Esophagus muscularis mucosa (tissue), 4 donors: ENCODE measurements at regions not wholly inside any gene's neighbourhood (a gene's known extent, or its start where the extent isn't known, plus 50 kb on each side); places are given as distances from the start of the nearest gene placed in this dataset.

Experiments
- DNase-seq: peaks from one replicate; pipeline ENCODE4 v3.0.0-alpha.2; 2017; ENCODE audit errors: extremely low spot score
- H3K27ac ChIP-seq, 4 donors: fragments of 200-600 bp; sonication (generic); replicated peaks in 1 of 4; 1 replicate in 3 of 4; 2 replicates in 1 of 4; pipeline ENCODE4 v1.5.1; 2016 to 2019; ENCODE audit warnings: mild to moderate bottlenecking in 1 of 4
- H3K27me3 ChIP-seq, 4 donors: fragments of 200-600 bp; sonication (generic); one replicate each; pipeline versions ENCODE4 v1.5.1 to v1.6.0; 2016 to 2019
- H3K36me3 ChIP-seq, 4 donors: fragments of 200-600 bp; sonication (generic); one replicate each; pipeline ENCODE4 v1.5.1; 2016 to 2019
- H3K4me1 ChIP-seq, 4 donors: fragments of 200-600 bp; sonication (generic); one replicate each; pipeline ENCODE4 v1.5.1; 2016 to 2019
- H3K4me3 ChIP-seq, 4 donors: fragments of 200-600 bp; sonication (generic); 1 replicate in 2 of 4; 2 replicates in 2 of 4; pipeline ENCODE4 v1.5.1; 2016 to 2019; ENCODE audit warnings: mild to moderate bottlenecking in 4 of 4, moderate library complexity in 1 of 4
- H3K9me3 ChIP-seq, 4 donors: fragments of 200-600 bp; sonication (generic); 1 replicate in 3 of 4; 2 replicates in 1 of 4; pipeline ENCODE4 v1.5.1; 2016 to 2019
- EP300 ChIP-seq: sonication (generic); formaldehyde crosslinking; IDR thresholded peaks from one replicate; pipeline ENCODE4 v1.6.1; 2017; ENCODE audit warnings: antibody characterized with exemption
- POLR2A ChIP-seq: fragments of 450-650 bp; IDR thresholded peaks from one replicate; pipeline ENCODE4 v1.6.1; 2017; ENCODE audit warnings: antibody characterized with exemption, moderate library complexity, mild to moderate bottlenecking, low read depth
- POLR2AphosphoS5 ChIP-seq, 2 donors: sonication (generic); formaldehyde crosslinking; IDR thresholded peaks; one replicate each; pipeline ENCODE4 v1.6.1; 2017; ENCODE audit warnings: antibody characterized with exemption in 2 of 2
- WGBS: methylation state at CpG from one replicate; pipeline ENCODE4 v1.1.5; 2018; 5-methylcytosine and 5-hydroxymethylcytosine counted together
- intact Hi-C: fragments of 100-400 bp; cut with DNase I; formaldehyde crosslinking; loops from one replicate; pipeline ENCODE4 v1.15.1; 2023
- TF ChIP-seq, protein P1 (sequence below), 3 experiments: fragments of 200-600 bp in 2 of 3; fragments of 450-650 bp in 1 of 3; sonication (generic) in 2 of 3; IDR thresholded peaks; one replicate each; pipeline ENCODE4 v1.5.1; 2017 to 2019; ENCODE audit warnings: antibody characterized with exemption in 3 of 3, mild to moderate bottlenecking in 2 of 3, moderate library complexity in 1 of 3

DNA sequence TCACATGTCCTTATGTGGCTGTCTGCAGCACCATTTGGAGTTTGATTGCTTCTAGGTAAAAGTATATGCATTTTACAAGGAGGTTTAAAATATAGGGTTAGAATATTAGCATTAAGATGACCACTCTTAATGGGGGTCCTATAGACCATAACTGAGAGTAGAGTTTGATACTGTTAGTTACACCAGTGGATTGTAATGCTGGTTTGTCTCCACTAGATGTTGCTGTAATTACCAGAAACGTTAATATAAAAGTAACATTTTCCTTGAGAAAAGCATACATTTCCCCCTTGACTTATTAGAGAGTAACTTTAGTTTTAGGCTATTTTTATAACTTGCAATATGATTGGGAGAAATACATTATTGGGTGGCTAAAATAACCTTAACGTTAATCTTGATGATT is 93.0 kb downstream of the ZXDA start:
- Histone ChIP-seq H3K4me1 (peaks cover 0 to 4% (median 0%) of the 10 kb centered on the region in 4 donors), H3K27me3 (peaks cover 0 to 5% (median 0%) of the 10 kb centered on the region in 4 donors), H3K4me3 (no peak overlapping the region), H3K36me3 (no peaks in the 10 kb centered on the region), H3K27ac (no peak overlapping the region), H3K9me3 (peaks cover 0 to 6% (median 0%) of the 10 kb centered on the region in 4 donors)
- no peak for DNase-seq
- TF ChIP-seq POLR2A (no peak), EP300 (no peak)
- TF ChIP-seq, protein P1, sequence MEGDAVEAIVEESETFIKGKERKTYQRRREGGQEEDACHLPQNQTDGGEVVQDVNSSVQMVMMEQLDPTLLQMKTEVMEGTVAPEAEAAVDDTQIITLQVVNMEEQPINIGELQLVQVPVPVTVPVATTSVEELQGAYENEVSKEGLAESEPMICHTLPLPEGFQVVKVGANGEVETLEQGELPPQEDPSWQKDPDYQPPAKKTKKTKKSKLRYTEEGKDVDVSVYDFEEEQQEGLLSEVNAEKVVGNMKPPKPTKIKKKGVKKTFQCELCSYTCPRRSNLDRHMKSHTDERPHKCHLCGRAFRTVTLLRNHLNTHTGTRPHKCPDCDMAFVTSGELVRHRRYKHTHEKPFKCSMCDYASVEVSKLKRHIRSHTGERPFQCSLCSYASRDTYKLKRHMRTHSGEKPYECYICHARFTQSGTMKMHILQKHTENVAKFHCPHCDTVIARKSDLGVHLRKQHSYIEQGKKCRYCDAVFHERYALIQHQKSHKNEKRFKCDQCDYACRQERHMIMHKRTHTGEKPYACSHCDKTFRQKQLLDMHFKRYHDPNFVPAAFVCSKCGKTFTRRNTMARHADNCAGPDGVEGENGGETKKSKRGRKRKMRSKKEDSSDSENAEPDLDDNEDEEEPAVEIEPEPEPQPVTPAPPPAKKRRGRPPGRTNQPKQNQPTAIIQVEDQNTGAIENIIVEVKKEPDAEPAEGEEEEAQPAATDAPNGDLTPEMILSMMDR (IDR thresholded peaks at IDR 0.05): peak in 2 of 3 experiments; percentile 13 to 34
- 13% methylated on average over 2 of the region's 2 CpGs for WGBS
- intact Hi-C loops: loop anchor here (10.0 kb wide), 1 partner anchor 207 kb away; no protein-coding TSS in a partner anchor

DNA sequence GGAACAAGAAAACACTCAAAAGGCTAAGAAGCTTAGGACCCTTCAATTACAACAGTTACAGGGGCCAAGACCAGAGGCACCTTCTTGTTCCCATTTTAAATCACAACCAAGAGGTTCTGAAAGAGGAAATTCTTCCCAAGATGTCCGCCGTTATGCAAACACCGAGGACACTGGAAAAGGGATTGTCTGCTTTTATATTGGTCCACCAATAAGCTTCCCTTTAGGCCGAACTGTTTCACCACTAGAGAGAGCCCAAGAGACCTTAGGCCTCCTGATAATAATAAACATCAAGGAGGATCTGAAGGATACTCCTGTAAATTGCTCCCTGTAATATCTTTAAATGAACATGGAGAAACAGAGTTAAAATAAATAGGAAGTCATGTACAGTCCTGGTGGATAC is 92.6 kb upstream of the NLRP2B start:
- H3K27ac ChIP-seq: no peak overlapping the region
- H3K4me1 ChIP-seq: no peaks in the 10 kb centered on the region
- WGBS: 80% methylated on average over 4 of the region's 4 CpGs
- H3K27me3 ChIP-seq: no peaks in the 10 kb centered on the region
- no peak overlapping the region for H3K4me3 ChIP-seq
- intact Hi-C loops: no loop called here
- TF ChIP-seq POLR2AphosphoS5 (IDR thresholded peaks at IDR 0.05) (no peak), POLR2A (no peak), EP300 (no peak)
- TF ChIP-seq, protein P1 (IDR thresholded peaks at IDR 0.05): no peak
- DNase-seq: no peak
- no peaks in the 10 kb centered on the region for H3K36me3 ChIP-seq
- H3K9me3 ChIP-seq: peaks cover 0 to under 1% (median 0%) of the 10 kb centered on the region in 4 donors

DNA sequence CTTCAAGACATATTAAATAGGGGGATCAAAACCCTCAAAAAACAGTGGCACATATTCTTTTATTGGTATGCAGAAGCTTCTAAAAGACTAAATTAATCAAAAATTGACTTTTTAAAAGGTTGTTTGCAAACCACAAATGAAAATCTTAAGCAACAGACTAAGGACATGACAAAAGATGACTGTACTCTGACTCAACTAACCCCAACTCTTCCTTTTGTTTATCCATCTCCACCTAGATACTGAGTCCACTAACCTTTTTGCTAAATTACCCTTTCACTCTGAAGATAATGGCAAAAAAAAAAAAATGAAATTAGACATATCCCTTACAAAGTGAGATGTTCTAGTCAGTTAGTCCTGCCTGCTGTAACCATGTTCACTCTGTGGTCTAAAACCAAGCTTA is 91.6 kb upstream of the NLRP2B start:
- no peaks in the 10 kb centered on the region for H3K36me3 ChIP-seq
- H3K27me3 ChIP-seq: no peaks in the 10 kb centered on the region
- no peaks in the 10 kb centered on the region for H3K4me1 ChIP-seq
- no peaks in the 10 kb centered on the region for H3K9me3 ChIP-seq
- TF ChIP-seq, protein P1 (IDR thresholded peaks at IDR 0.05): no peak
- no peak for TF ChIP-seq POLR2AphosphoS5 (IDR thresholded peaks at IDR 0.05)
- TF ChIP-seq EP300: no peak
- no peak for TF ChIP-seq POLR2A
- no peak for DNase-seq
- no peak overlapping the region for H3K27ac ChIP-seq
- H3K4me3 ChIP-seq: no peak overlapping the region
- intact Hi-C loops: no loop called here

DNA sequence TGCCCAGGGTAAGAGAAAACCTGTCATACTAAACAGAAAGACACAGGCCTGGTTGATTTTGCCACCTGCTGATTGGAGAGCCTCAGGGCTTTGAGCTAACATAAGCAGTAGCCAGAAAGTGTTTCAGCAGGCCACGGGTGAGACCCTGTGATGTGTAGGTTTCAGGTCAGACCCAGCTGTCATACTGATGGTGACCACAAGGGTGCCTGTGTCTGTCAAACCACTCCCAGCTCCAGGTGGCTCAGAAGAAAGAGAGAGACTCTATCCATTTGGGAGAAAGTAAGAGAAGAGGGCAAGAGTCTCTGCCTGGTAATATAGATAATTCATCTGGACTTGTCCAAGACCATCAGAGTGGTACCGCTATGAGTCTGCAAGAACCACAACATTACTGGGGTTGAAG is 72.8 kb upstream of the NLRP2B start:
- Histone ChIP-seq H3K9me3 (peaks cover 0 to 16% (median 0%) of the 10 kb centered on the region in 4 donors), H3K4me3 (no peak overlapping the region), H3K36me3 (no peaks in the 10 kb centered on the region), H3K27ac (no peak overlapping the region), H3K4me1 (no peaks in the 10 kb centered on the region), H3K27me3 (no peaks in the 10 kb centered on the region)
- no peak for DNase-seq
- intact Hi-C loops: no loop called here
- WGBS: 56% methylated on average over 2 of the region's 2 CpGs
- TF ChIP-seq, protein P1 (IDR thresholded peaks at IDR 0.05): no peak
- no peak for TF ChIP-seq EP300
- TF ChIP-seq POLR2AphosphoS5 (IDR thresholded peaks at IDR 0.05): no peak
- TF ChIP-seq POLR2A: no peak

DNA sequence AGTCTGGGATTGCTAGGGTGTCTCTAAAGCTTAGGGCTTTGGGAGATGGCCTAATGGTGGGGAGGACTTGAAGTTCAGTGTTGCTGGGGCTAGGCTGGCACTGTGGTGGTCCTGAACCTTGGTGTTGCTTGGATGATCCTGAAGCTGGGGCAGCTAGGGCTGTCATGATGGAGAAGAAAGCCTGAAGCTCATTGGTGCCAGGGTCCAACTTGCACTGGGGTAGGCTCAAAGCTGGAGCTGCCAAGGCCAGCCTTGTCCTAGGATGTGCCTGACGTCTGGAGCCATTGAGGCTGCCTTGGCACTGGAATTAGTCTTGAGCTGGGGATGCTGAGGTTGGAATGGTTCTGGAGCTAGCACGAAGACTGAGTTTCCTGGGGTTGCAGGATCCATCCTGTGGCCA is 61.0 kb upstream of the NLRP2B start:
- intact Hi-C loops: no loop called here
- Histone ChIP-seq H3K4me1 (no peaks in the 10 kb centered on the region), H3K27me3 (no peaks in the 10 kb centered on the region), H3K9me3 (no peaks in the 10 kb centered on the region), H3K27ac (no peak overlapping the region), H3K4me3 (no peak overlapping the region), H3K36me3 (no peaks in the 10 kb centered on the region)
- TF ChIP-seq EP300: no peak
- no peak for TF ChIP-seq POLR2AphosphoS5 (IDR thresholded peaks at IDR 0.05)
- WGBS: 58% methylated on average over 2 of the region's 2 CpGs
- DNase-seq: no peak
